ENCODE measurements at regions not wholly inside any gene's neighbourhood (a gene's known extent, or its start where the extent isn't known, plus 50 kb on each side); places are given as distances from the start of the nearest gene placed in this dataset.

DNA sequence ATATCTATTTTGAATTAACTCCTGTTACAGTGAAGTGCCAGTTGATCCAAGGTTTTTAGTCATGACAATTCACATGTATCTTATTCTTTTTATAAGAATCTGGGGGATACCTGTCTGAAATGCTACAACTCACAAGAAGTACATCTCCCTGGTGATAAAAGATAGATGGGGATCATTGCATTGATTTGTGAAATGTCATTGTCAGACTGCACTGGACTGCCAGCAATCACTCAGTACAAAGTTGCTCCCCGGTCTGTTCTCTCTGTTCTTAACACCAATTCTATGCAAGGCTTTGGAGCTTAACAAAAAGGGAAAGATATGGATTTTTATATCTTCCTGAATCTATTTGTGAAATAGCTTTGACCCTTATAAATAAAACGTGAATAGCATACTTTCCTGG is 171.8 kb upstream of the PCSK5 start:
- H3K4me3 Mint-ChIP-seq: no peak overlapping the region
- TF ChIP-seq, protein P1, sequence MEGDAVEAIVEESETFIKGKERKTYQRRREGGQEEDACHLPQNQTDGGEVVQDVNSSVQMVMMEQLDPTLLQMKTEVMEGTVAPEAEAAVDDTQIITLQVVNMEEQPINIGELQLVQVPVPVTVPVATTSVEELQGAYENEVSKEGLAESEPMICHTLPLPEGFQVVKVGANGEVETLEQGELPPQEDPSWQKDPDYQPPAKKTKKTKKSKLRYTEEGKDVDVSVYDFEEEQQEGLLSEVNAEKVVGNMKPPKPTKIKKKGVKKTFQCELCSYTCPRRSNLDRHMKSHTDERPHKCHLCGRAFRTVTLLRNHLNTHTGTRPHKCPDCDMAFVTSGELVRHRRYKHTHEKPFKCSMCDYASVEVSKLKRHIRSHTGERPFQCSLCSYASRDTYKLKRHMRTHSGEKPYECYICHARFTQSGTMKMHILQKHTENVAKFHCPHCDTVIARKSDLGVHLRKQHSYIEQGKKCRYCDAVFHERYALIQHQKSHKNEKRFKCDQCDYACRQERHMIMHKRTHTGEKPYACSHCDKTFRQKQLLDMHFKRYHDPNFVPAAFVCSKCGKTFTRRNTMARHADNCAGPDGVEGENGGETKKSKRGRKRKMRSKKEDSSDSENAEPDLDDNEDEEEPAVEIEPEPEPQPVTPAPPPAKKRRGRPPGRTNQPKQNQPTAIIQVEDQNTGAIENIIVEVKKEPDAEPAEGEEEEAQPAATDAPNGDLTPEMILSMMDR (IDR thresholded peaks at IDR 0.05): no peak
- intact Hi-C loops (cut with DNase I, micrococcal nuclease): no loop called here
- POLR2A ChIA-PET: no interaction called here
- CTCF ChIA-PET: no interaction called here
- Histone ChIP-seq H3K27me3 (ENCODE audit: control insufficient read depth in 1 of 2, insufficient read depth in 2 of 2, low read length in 2 of 2) (no peaks in the 10 kb centered on the region), H3K36me3 (ENCODE audit: insufficient read depth, low read length) (no peaks in the 10 kb centered on the region), H3K27ac (ENCODE audit: low read depth in 1 of 2, low read length in 2 of 2) (no peak overlapping the region), H3K4me1 (ENCODE audit: insufficient read depth, low read length) (no peaks in the 10 kb centered on the region), H3K4me3 (ENCODE audit: low read length) (no peak overlapping the region), H3K9me3 (ENCODE audit: control insufficient read depth in 1 of 2, insufficient read depth in 1 of 2, low read length in 2 of 2) (no peaks in the 10 kb centered on the region)
- peaks cover 6% of the 10 kb centered on the region for H3K27me3 Mint-ChIP-seq
- H3K27ac Mint-ChIP-seq: no peak overlapping the region
- no peaks in the 10 kb centered on the region for H3K9me3 Mint-ChIP-seq
- no peaks in the 10 kb centered on the region for H3K4me1 Mint-ChIP-seq (ENCODE audit: low read depth)
- ATAC-seq (ENCODE audit: poor library complexity) (no peak), DNase-seq (no peak)
- no peaks in the 10 kb centered on the region for H3K36me3 Mint-ChIP-seq (ENCODE audit: low read depth)

DNA sequence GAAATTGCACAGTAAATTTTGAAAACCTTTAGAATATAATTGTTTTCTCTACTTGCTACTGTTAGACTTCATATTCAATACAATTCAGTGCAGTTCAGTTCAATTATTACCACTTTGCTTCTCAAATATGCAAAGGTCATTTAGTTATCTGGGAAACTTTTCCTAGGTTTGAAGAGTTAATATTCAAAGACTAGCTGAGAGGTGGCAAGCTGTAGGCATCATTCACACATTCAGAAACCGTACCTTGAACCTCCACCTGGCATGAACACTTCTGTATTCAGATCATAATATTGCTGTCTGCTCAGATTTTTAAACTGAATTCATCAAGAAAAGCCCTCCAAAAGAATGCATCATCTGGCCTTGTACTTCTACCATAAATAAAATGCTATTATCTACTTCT is 162.1 kb upstream of the PCSK5 start:
- no peaks in the 10 kb centered on the region for H3K36me3 ChIP-seq (ENCODE audit: insufficient read depth, low read length)
- no peaks in the 10 kb centered on the region for H3K36me3 Mint-ChIP-seq (ENCODE audit: low read depth)
- no peak overlapping the region for H3K4me3 Mint-ChIP-seq
- TF ChIP-seq, protein P1 (IDR thresholded peaks at IDR 0.05): no peak
- DNase-seq: no peak
- no peak for ATAC-seq (ENCODE audit: poor library complexity)
- no peaks in the 10 kb centered on the region for H3K9me3 ChIP-seq (ENCODE audit: control insufficient read depth in 1 of 2, insufficient read depth in 1 of 2, low read length in 2 of 2)
- ChIA-PET CTCF (no interaction called here), POLR2A (no interaction called here)
- no peaks in the 10 kb centered on the region for H3K4me1 ChIP-seq (ENCODE audit: insufficient read depth, low read length)
- no peak overlapping the region for H3K4me3 ChIP-seq (ENCODE audit: low read length)
- no peaks in the 10 kb centered on the region for H3K4me1 Mint-ChIP-seq (ENCODE audit: low read depth)
- H3K27me3 ChIP-seq (ENCODE audit: control insufficient read depth in 1 of 2, insufficient read depth in 2 of 2, low read length in 2 of 2): peaks cover 0 to 3% of the 10 kb centered on the region in 2 experiments
- H3K9me3 Mint-ChIP-seq: no peaks in the 10 kb centered on the region
- H3K27ac ChIP-seq (ENCODE audit: low read depth in 1 of 2, low read length in 2 of 2): no peak overlapping the region
- H3K27ac Mint-ChIP-seq: no peak overlapping the region
- no peaks in the 10 kb centered on the region for H3K27me3 Mint-ChIP-seq
- intact Hi-C loops (cut with DNase I, micrococcal nuclease): no loop called here

DNA sequence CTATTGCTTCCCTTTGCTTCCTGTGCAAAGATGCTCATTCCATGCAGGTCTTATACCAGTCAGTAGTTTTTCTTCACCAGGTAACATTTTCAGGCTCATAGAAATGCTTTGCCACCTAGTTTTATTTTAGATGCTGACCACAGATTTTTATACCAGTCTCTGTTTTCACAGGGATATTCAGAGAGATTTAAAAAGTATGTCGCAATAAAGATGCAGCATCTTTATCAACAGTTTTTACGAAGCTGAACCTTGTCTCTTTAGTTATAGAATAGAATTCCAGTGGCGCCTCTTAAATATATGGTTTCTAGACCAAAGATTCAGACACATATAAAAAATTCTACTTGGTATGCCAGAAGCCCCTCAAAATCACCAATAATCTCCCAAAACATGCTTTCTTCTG is 155.7 kb upstream of the PCSK5 start:
- TF ChIP-seq, protein P1 (IDR thresholded peaks at IDR 0.05): no peak
- ATAC-seq (ENCODE audit: poor library complexity) (no peak), DNase-seq (no peak)
- H3K4me1 ChIP-seq (ENCODE audit: insufficient read depth, low read length): no peaks in the 10 kb centered on the region
- no peaks in the 10 kb centered on the region for H3K4me1 Mint-ChIP-seq (ENCODE audit: low read depth)
- intact Hi-C loops (cut with DNase I, micrococcal nuclease): no loop called here
- no peak overlapping the region for H3K4me3 Mint-ChIP-seq
- H3K9me3 ChIP-seq (ENCODE audit: control insufficient read depth in 1 of 2, insufficient read depth in 1 of 2, low read length in 2 of 2): no peaks in the 10 kb centered on the region
- peaks cover 4% of the 10 kb centered on the region for H3K27me3 Mint-ChIP-seq
- no peaks in the 10 kb centered on the region for H3K27me3 ChIP-seq (ENCODE audit: control insufficient read depth in 1 of 2, insufficient read depth in 2 of 2, low read length in 2 of 2)
- H3K4me3 ChIP-seq (ENCODE audit: low read length): no peak overlapping the region
- H3K36me3 Mint-ChIP-seq (ENCODE audit: low read depth): no peaks in the 10 kb centered on the region
- no peaks in the 10 kb centered on the region for H3K36me3 ChIP-seq (ENCODE audit: insufficient read depth, low read length)
- POLR2A ChIA-PET: no interaction called here
- H3K27ac ChIP-seq (ENCODE audit: low read depth in 1 of 2, low read length in 2 of 2): no peak overlapping the region
- CTCF ChIA-PET: no interaction called here
- no peak overlapping the region for H3K27ac Mint-ChIP-seq
- no peaks in the 10 kb centered on the region for H3K9me3 Mint-ChIP-seq

Data from CD4-positive, alpha-beta T cell (primary cell).